ENCODE measurements at regions not wholly inside any gene's neighbourhood (a gene's known extent, or its start where the extent isn't known, plus 50 kb on each side); places are given as distances from the start of the nearest gene placed in this dataset.

DNA sequence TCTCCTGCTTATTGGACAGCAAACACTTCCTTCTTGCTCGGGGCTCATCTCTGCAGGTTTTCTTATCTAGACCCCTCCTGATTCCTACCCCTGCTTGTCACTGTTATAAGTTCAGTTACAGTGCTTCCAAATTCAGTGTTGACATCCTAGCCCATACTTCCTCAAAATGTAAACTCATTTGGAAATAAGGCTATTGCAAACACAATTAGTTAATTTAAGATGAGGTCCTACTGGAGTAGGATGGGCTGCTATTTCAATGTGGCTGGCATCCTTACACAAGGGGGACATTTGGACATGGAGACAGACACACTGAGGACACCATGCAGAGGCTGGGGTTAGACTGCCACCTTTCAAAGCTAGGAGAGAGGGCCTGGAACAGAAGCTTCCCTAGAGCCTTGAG lies 85.2 kb upstream of the NPVF start:
- Histone ChIP-seq H3K4me3 (ENCODE audit: low read depth, low read length) (no peak overlapping the region), H3K27me3 (ENCODE audit: control insufficient read depth, insufficient read depth, low read length) (no peaks in the 10 kb centered on the region), H3K9me3 (ENCODE audit: control insufficient read depth, insufficient read depth, low read length) (no peaks in the 10 kb centered on the region), H3K27ac (ENCODE audit: low read depth, low read length) (no peak overlapping the region)
- TF ChIP-seq, protein P1, sequence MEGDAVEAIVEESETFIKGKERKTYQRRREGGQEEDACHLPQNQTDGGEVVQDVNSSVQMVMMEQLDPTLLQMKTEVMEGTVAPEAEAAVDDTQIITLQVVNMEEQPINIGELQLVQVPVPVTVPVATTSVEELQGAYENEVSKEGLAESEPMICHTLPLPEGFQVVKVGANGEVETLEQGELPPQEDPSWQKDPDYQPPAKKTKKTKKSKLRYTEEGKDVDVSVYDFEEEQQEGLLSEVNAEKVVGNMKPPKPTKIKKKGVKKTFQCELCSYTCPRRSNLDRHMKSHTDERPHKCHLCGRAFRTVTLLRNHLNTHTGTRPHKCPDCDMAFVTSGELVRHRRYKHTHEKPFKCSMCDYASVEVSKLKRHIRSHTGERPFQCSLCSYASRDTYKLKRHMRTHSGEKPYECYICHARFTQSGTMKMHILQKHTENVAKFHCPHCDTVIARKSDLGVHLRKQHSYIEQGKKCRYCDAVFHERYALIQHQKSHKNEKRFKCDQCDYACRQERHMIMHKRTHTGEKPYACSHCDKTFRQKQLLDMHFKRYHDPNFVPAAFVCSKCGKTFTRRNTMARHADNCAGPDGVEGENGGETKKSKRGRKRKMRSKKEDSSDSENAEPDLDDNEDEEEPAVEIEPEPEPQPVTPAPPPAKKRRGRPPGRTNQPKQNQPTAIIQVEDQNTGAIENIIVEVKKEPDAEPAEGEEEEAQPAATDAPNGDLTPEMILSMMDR (IDR thresholded peaks at IDR 0.05; ENCODE audit: low read depth, low read length): no peak
- ChIA-PET POLR2A (no interaction called here), CTCF (no interaction called here)
- no peak for DNase-seq (ENCODE audit: low read depth, low spot score)

DNA sequence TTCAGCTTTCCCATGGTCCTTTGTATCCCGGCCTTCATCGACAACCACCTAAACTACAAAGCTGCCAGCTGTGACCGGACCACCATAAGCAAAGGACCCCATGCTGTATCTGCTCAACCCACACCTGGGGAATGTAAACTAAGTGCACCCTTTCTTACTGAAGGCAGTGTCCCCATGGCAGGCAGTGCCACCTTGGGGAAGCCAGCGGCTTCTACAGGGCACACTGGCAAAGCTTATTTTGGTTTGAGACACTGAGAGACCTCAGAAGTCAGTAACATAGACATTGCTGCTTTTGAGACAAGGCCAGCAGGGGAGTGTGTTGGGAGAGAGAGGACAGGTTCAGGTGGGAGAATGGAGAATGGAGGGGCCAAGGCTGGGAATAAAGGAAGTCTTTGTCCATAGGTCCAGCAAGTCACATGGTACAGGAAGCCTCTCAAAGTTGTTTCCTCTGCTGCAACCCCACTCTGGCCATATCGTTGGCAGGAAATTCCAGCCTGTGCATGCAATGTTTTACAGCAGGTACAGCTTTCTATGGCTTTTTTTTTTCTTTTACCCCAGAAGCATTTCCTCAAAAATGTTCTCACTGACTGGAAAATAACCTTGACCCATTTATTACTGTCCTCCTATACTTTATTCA lies 85.9 kb upstream of the NPVF start:
- no peak overlapping the region for H3K27ac ChIP-seq (ENCODE audit: low read depth, low read length)
- no peaks in the 10 kb centered on the region for H3K9me3 ChIP-seq (ENCODE audit: control insufficient read depth, insufficient read depth, low read length)
- no peak for DNase-seq (ENCODE audit: low read depth, low spot score)
- CTCF ChIA-PET: no interaction called here
- POLR2A ChIA-PET: no interaction called here
- TF ChIP-seq, protein P1 (IDR thresholded peaks at IDR 0.05; ENCODE audit: low read depth, low read length): no peak
- no peaks in the 10 kb centered on the region for H3K27me3 ChIP-seq (ENCODE audit: control insufficient read depth, insufficient read depth, low read length)
- no peak overlapping the region for H3K4me3 ChIP-seq (ENCODE audit: low read depth, low read length)

DNA sequence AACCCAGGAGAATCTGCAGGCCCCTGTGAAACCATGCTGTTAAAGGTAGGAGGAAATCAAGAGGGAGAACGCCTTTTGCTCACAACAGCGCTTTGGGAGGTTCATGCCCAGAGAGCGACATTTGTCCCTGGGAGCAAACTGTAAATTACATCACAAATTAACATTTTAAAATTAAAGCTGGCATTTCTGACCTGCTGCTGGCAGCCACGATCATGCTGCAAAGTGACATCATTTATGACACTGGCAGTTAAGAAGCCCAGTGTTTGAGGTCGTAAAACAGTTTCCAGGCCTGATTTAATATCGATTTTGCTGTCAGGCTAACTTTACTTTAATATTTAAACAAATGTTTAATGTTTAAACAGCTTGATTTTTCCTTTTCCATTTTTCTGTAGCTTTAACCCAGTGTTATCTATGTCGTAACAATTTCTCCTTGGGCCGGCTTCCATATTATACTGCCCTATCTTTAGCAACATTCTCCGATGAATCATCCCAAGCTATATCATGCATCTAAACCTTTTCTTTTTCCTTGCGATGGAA lies 86.5 kb upstream of the NPVF start:
- no peaks in the 10 kb centered on the region for H3K9me3 ChIP-seq (ENCODE audit: control insufficient read depth, insufficient read depth, low read length)
- H3K27ac ChIP-seq (ENCODE audit: low read depth, low read length): no peak overlapping the region
- H3K4me3 ChIP-seq (ENCODE audit: low read depth, low read length): no peak overlapping the region
- POLR2A ChIA-PET: no interaction called here
- TF ChIP-seq, protein P1 (IDR thresholded peaks at IDR 0.05; ENCODE audit: low read depth, low read length): no peak
- H3K27me3 ChIP-seq (ENCODE audit: control insufficient read depth, insufficient read depth, low read length): no peaks in the 10 kb centered on the region
- DNase-seq (ENCODE audit: low read depth, low spot score): no peak
- CTCF ChIA-PET: no interaction called here

DNA sequence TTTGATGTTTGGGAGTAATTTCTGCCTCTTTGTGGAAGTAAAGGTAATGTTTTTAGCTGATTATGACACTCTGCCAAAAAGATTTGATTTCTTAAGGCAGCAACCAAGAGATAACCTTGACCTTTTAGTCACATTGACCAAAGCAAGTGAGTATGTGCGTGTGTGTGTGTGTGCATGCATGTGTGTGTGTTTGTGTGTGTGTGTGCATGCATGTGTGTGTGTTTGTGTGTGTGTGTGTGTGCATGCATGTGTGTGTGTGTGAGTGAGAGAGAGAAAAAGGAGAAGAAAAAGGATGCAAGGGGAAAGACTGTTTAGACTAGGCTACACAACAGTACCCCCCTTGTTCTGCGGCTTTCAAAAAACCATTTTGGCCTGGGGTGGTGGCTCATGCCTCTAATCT lies 88.1 kb upstream of the NPVF start:
- DNase-seq (ENCODE audit: low read depth, low spot score): no peak
- ChIA-PET POLR2A (no interaction called here), CTCF (no interaction called here)
- Histone ChIP-seq H3K27me3 (ENCODE audit: control insufficient read depth, insufficient read depth, low read length) (no peaks in the 10 kb centered on the region), H3K4me3 (ENCODE audit: low read depth, low read length) (no peak overlapping the region), H3K9me3 (ENCODE audit: control insufficient read depth, insufficient read depth, low read length) (no peaks in the 10 kb centered on the region), H3K27ac (ENCODE audit: low read depth, low read length) (no peak overlapping the region)
- TF ChIP-seq, protein P1 (IDR thresholded peaks at IDR 0.05; ENCODE audit: low read depth, low read length): no peak

DNA sequence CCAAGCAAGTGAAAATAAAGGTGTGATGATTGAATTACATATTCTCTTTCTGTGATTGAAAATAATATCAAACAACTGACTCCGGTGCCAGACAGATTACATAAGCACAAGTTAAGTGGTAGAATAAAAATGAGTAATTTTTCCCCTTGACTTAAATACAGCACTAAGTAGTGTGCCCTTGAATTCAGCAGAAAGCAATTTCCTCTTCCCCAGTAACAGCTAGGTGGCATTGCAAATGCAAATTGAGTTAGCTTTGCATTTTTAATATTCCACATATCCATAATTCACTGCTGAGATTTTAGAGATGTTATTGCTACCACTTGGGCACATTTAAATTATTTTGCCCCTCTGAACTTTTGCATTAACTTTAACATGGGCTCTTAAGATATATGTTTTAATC lies 89.8 kb upstream of the NPVF start:
- Histone ChIP-seq H3K27ac (ENCODE audit: low read depth, low read length) (no peak overlapping the region), H3K27me3 (ENCODE audit: control insufficient read depth, insufficient read depth, low read length) (no peaks in the 10 kb centered on the region), H3K9me3 (ENCODE audit: control insufficient read depth, insufficient read depth, low read length) (no peaks in the 10 kb centered on the region), H3K4me3 (ENCODE audit: low read depth, low read length) (no peak overlapping the region)
- POLR2A ChIA-PET: no interaction called here
- CTCF ChIA-PET: no interaction called here
- TF ChIP-seq, protein P1 (IDR thresholded peaks at IDR 0.05; ENCODE audit: low read depth, low read length): peak; percentile 16; the same call in 1 of the 2 replicates
- DNase-seq (ENCODE audit: low read depth, low spot score): no peak

Data from AG04450 (cell line).